HEK293 (cell line): ENCODE measurements at regions not wholly inside any gene's neighbourhood (a gene's known extent, or its start where the extent isn't known, plus 50 kb on each side); places are given as distances from the start of the nearest gene placed in this dataset.
A peak's percentile ranks its signal among the peaks of the same experiment; 100 is the strongest.

ENCODE experiments used
- CTCF ChIA-PET: fragments of 350-600 bp; formaldehyde crosslinking; extraction: SDS; loops from one replicate; lab custom pipeline; 2021; ENCODE audit warnings: antibody characterized with exemption; lab: Yijun Ruan, JAX
- POLR2A ChIA-PET: fragments of 300-600 bp; formaldehyde crosslinking; extraction: SDS; loops from one replicate; lab custom pipeline; 2020; ENCODE audit warnings: antibody characterized with exemption, inconsistent platforms; lab: Yijun Ruan, JAX
- H3K27ac ChIP-seq: fragments of 200-500 bp; sonication (Bioruptor generic); 2 replicates; pipeline ENCODE4 v1.5.1; 2014; ENCODE audit warnings: low read depth, low read length, control low read depth, inconsistent platforms; ENCODE audit errors: extremely low read depth
- H3K36me3 ChIP-seq, 2 experiments: fragments of 200-500 bp in 1 of 2; sonication (Bioruptor generic) in 1 of 2; 1 replicate in 1 of 2; 2 replicates in 1 of 2; pipeline ENCODE4 v1.5.1; 2014 to 2017; ENCODE audit warnings: inconsistent platforms in 2 of 2, low read length in 2 of 2; ENCODE audit not compliant: control insufficient read depth in 2 of 2, insufficient read depth in 1 of 2
- H3K4me1 ChIP-seq: fragments of 200-500 bp; sonication (Bioruptor generic); 2 replicates; pipeline ENCODE4 v1.5.1; 2014; ENCODE audit warnings: mild to moderate bottlenecking, low read length, inconsistent platforms; ENCODE audit not compliant: control insufficient read depth, insufficient read depth
- H3K4me3 ChIP-seq: 2 replicates; pipeline ENCODE4 v1.5.1; 2011; ENCODE audit warnings: low read depth, mild to moderate bottlenecking, control low read depth, low read length, moderate library complexity
- H3K9me3 ChIP-seq: fragments of 200-500 bp; sonication (Bioruptor generic); 2 replicates; pipeline ENCODE4 v1.5.1; 2014; ENCODE audit warnings: low read depth, low read length, inconsistent platforms; ENCODE audit not compliant: control insufficient read depth, insufficient read depth
- FEZF1 ChIP-seq: fragments of 450-650 bp; formaldehyde crosslinking; IDR thresholded peaks from 2 replicates; pipeline ENCODE4 v1.5.1; 2016; ENCODE audit warnings: missing biosample characterization, missing genetic modification characterization
- KLF10 ChIP-seq: fragments of 450-650 bp; IDR thresholded peaks from 2 replicates; pipeline ENCODE4 v1.5.1; 2018; ENCODE audit warnings: missing biosample characterization, mild to moderate bottlenecking, missing genetic modification characterization
- MZF1 ChIP-seq: fragments of 450-650 bp; formaldehyde crosslinking; IDR thresholded peaks from 2 replicates; pipeline ENCODE4 v1.5.1; 2017; ENCODE audit warnings: missing biosample characterization, missing genetic modification characterization, borderline replicate concordance
- REPIN1 ChIP-seq: fragments of 450-650 bp; formaldehyde crosslinking; IDR thresholded peaks from 2 replicates; pipeline ENCODE4 v1.5.1; 2017; ENCODE audit warnings: missing biosample characterization, missing genetic modification characterization, low read depth
- ZBTB10 ChIP-seq: fragments of 450-650 bp; formaldehyde crosslinking; IDR thresholded peaks from 2 replicates; pipeline ENCODE4 v1.5.1; 2016; ENCODE audit warnings: missing biosample characterization, missing genetic modification characterization
- ZBTB21 ChIP-seq: fragments of 450-650 bp; formaldehyde crosslinking; IDR thresholded peaks from 2 replicates; pipeline ENCODE4 v1.5.1; 2017; ENCODE audit warnings: missing biosample characterization, missing genetic modification characterization
- ZBTB6 ChIP-seq: fragments of 450-650 bp; formaldehyde crosslinking; IDR thresholded peaks from 2 replicates; pipeline ENCODE4 v1.5.1; 2017; ENCODE audit warnings: missing biosample characterization, missing genetic modification characterization
- ZFHX2 ChIP-seq: fragments of 450-650 bp; formaldehyde crosslinking; conservative IDR thresholded peaks from 2 replicates; pipeline ENCODE4 v1.5.1; 2016; ENCODE audit warnings: missing biosample characterization, missing genetic modification characterization
- ZNF148 ChIP-seq: fragments of 450-650 bp; formaldehyde crosslinking; IDR thresholded peaks from 2 replicates; pipeline ENCODE4 v1.5.0; 2017; ENCODE audit warnings: missing biosample characterization, missing genetic modification characterization, borderline replicate concordance
- ZNF18 ChIP-seq: fragments of 450-650 bp; formaldehyde crosslinking; IDR thresholded peaks from 2 replicates; pipeline ENCODE4 v1.5.1; 2016; ENCODE audit warnings: missing biosample characterization, missing genetic modification characterization
- ZNF223 ChIP-seq: fragments of 450-650 bp; formaldehyde crosslinking; IDR thresholded peaks from 2 replicates; pipeline ENCODE4 v1.5.1; 2016; ENCODE audit warnings: missing biosample characterization, missing genetic modification characterization
- ZNF302 ChIP-seq: fragments of 450-650 bp; formaldehyde crosslinking; IDR thresholded peaks from 2 replicates; pipeline ENCODE4 v1.5.1; 2016; ENCODE audit warnings: missing biosample characterization, missing genetic modification characterization, low read depth
- ZNF624 ChIP-seq: fragments of 450-650 bp; formaldehyde crosslinking; IDR thresholded peaks from 2 replicates; pipeline ENCODE4 v1.5.1; 2017; ENCODE audit warnings: missing biosample characterization, missing genetic modification characterization
- ZNF626 ChIP-seq: fragments of 450-650 bp; sonication (Bioruptor Pico); formaldehyde crosslinking; IDR thresholded peaks from 2 replicates; pipeline ENCODE4 v1.5.1; 2018; ENCODE audit warnings: missing biosample characterization, missing genetic modification characterization, inconsistent platforms
- ZNF692 ChIP-seq: fragments of 450-650 bp; formaldehyde crosslinking; IDR thresholded peaks from 2 replicates; pipeline ENCODE4 v1.5.1; 2016; ENCODE audit warnings: missing biosample characterization, missing genetic modification characterization
- ZSCAN5A ChIP-seq: fragments of 450-650 bp; formaldehyde crosslinking; IDR thresholded peaks from 2 replicates; pipeline ENCODE4 v1.5.1; 2016; ENCODE audit warnings: missing biosample characterization, missing genetic modification characterization

GRCh38 chr14:53716578-53716977, 240.0 kb downstream of the BMP4 start (continued):
- TF ChIP-seq ZBTB10 (tag by site-specific recombination) (no peak), MZF1 (tag by site-specific recombination) (no peak), FEZF1 (tag by site-specific recombination) (no peak), ZSCAN5A (tag by site-specific recombination) (no peak), ZNF626 (no peak)

- Histone ChIP-seq H3K36me3 (no peaks in the 10 kb centered on the region), H3K4me1 (peaks cover 12% of the 10 kb centered on the region), H3K4me3 (no peak overlapping the region), H3K9me3 (no peaks in the 10 kb centered on the region), H3K27ac (no peak overlapping the region)
- TF ChIP-seq ZNF302 (tag by site-specific recombination) (no peak), ZNF223 (tag by site-specific recombination) (no peak), ZBTB6 (peak; percentile 45; the same call in 1 of the 2 replicates), ZNF18 (no peak), ZNF692 (tag by site-specific recombination) (no peak), ZFHX2 (tag by site-specific recombination) (no peak), ZNF624 (tag by site-specific recombination) (no peak)
- ChIA-PET POLR2A (interaction anchor here (0.9 kb wide), 1 partner anchor 239 kb away, joined by 4 read pairs; no protein-coding TSS in a partner anchor), CTCF (interaction anchor here (0.6 kb wide), 2 partner anchors 19 to 632 kb away, joined by 3 to 4 read pairs; no protein-coding TSS in a partner anchor)
These were observed 241.4 kb downstream of the BMP4 start for GRCh38 chr14:53715193-53715721.

- H3K9me3 ChIP-seq: no peaks in the 10 kb centered on the region
- POLR2A ChIA-PET: interaction anchor here (0.9 kb wide), 1 partner anchor 239 kb away, joined by 4 read pairs; no protein-coding TSS in a partner anchor
- CTCF ChIA-PET: no interaction called here
- no peaks in the 10 kb centered on the region for H3K36me3 ChIP-seq
- H3K4me3 ChIP-seq: no peak overlapping the region
- H3K4me1 ChIP-seq: peaks cover 12% of the 10 kb centered on the region
- no peak overlapping the region for H3K27ac ChIP-seq
- TF ChIP-seq KLF10 (tag by site-specific recombination): no peak
- TF ChIP-seq REPIN1 (tag by site-specific recombination): no peak
- TF ChIP-seq ZBTB21 (tag by site-specific recombination): no peak
- TF ChIP-seq ZNF148 (tag by site-specific recombination): no peak
These were observed 242.0 kb downstream of the BMP4 start for GRCh38 chr14:53714495-53715192.
